ENCODE measurements at regions not wholly inside any gene's neighbourhood (a gene's known extent, or its start where the extent isn't known, plus 50 kb on each side); places are given as distances from the start of the nearest gene placed in this dataset.

- no peak for DNase-seq
Observed at GRCh38 chr4:136829280-136829679, 703.0 kb downstream of the PCDH18 start.

- DNase-seq, result no peak
Observed at GRCh38 chr4:136823020-136823419, 709.3 kb downstream of the PCDH18 start.

DNA sequence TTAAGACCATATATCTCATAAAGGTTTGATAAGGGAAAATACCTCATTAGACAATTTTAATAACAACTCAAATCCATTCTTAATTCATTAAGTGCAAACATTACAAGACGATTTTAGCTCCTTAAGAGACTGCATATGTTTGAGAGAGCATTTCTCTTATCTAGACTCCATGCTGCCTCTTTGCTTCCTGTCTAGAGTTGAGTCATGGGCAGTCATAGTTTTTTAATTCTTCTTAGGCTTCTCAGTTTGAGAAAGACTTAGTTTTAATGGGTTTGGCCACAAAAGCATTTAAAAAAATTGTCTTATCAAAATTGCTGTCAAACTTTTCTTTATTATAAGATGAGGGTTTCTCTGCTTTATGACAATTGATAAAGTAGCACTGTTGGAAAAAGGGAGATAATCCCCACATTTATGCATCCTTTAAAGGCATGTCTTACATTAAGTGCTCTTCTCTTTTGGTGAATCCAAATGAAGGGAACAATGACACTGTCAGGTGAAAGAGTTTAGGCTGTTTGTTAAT lies 713.4 kb downstream of the PCDH18 start:
- DNase-seq, result no peak

DNA sequence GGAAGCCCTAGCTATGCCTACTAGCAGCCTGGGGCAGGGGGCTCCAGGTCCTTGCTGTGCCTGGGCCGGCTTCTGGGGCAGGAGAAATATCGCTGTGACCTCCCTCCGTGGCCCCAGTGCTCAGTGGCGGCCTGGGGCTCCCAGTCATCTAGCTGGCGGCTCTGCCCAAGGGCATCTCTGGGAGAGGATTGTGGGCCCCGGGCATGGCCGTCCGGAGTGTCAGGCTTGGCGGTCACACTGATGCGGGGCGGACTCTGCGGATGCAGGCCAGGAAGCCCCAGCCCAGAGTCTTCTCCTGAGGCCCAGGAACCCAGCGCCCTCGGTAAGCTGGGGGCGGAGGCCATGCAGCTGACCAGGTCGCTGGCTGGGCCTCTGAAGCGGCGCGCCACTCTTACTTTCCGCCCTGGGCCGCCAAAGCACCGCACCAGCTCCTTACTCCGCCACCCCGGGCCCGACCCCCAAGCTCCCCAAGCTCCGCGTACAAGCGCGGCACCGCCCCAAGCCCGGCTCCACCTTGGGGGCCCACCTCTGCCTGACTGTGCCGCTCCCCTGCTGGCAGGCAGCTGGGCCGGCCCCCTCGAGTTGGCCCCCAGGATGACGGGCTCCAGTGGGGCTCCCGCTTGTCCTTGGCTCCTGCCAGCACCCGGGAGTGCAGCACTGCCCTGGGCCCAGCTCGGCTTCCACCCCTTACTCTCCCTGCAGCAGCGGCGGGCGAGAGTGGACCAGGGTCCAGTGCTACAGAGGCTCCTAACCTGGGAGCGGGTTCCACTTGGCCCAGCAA lies 720.0 kb downstream of the PCDH18 start:
- DNase-seq, result no peak

- DNase-seq, result no peak
Observed at GRCh38 chr4:136811496-136812077, 720.7 kb downstream of the PCDH18 start.

DNA sequence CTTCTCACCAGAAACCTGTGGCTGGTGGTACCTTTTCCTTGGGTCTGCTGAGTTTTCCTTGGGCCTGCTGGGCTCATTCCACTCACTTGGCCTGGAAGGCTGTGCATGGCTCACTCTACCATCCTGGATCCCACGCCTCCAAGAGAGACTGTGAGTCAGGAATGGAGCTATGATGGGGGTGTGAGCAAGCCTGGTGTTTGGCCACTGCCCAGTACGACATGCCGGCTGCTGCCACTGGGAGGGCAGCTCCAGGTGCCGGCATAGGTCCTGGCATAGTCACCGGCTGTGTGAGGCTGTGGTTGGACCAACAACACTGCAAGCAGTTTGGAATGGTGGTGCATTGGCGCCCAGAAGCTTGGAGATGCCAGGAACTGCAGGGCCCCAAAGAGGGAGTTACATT lies 721.7 kb downstream of the PCDH18 start:
- no peak for DNase-seq

DNA sequence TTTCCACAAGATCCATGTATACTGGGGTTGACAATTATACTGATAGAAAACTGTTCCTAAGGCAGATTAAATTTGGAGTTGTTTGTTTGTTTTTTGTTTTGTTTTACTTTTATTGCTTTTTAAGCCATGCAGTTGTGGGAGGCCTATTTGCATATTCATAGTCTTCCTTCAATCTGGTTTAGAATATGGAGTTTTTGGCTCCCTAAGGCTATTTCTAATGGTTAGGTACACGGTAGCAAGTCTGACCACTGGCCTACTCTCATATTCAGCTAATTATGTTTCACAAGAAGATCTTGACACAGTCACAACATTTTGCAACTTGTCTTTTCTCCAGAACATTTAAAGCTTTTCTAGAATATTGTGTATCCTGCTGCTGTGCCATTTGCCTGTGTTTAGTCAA lies 725.5 kb downstream of the PCDH18 start:
- DNase-seq, result no peak

DNA sequence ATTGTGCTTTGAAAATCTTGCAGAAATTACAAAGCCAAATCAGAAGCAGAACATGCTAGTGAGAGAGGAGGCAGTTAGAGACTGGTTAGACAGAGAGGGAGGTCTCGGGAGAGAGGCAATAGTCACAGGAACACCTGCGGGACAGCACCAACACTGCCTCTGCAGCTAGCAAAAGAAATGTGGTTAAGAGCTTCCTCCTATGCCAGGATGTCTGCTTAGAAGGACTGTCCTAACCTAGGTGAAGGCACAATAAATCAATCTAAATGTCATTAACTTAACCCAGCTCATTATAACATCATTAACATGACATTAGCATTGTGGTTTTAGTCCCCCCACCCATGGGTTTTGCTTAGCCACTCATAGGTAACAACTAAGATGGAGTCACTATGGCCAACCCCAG lies 726.7 kb downstream of the PCDH18 start:
- DNase-seq, result no peak

DNA sequence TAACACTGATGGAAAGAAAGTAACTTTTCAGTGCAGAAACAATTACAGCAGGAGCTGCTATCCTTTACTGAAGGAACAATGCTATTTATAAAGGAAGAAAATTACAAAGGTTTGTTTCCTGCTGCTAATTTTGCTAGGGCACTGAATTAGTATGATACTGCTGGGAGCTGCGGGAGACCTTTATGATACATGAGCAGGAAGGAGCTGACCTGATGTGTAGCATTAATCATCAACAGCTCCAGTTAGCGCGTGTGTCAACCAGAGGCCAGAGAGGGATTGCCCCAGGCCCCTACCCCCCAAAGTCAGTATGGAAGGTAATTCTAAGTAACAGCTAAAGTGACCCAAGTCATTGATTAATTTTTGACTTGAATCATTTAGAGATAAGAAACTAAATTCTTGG lies 728.9 kb downstream of the PCDH18 start:
- no peak for DNase-seq

- DNase-seq, result no peak
Observed at GRCh38 chr4:136800248-136800647, 732.0 kb downstream of the PCDH18 start.

DNA sequence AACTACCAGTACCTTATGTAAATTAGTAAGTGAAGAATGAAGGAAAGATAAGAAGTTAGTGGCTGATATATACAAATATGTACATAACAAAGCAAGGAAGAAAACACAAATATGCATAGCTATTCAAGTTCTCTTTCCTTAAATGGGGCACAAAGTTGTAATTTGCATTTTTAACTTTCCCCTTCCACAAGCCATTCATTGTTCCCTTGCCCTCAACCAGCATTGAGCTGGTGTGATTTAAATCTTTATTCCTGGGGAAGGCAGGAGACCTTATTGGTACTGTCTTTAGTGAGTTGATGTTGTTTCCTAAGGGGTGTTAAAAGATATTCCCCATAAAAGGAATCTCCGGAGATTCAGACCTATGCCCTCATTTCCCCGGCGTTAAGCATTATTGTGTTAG lies 735.3 kb downstream of the PCDH18 start:
- DNase-seq, result no peak

DNA sequence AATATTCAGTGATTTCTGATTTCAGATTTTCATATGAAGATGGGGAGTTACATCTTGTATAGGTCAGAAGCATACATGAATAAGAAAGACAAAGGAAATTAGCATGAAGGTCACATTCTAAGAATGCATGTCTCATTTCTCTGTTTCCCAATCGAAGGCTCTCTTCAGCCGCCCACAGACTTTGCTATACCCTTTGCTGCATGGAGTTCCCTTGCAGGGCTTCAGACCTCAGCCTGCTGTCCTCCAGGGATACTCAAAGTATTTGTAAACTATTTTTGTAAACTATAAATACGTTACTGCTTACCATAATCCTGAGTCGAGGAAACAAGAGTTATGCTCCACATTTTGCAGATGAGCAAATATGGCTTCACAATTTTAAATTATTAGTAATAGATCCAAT lies 738.4 kb downstream of the PCDH18 start:
- no peak for DNase-seq

GRCh38 chr4:136784326-136784725 lies 748.0 kb downstream of the PCDH18 start:
- DNase-seq, result no peak

DNA sequence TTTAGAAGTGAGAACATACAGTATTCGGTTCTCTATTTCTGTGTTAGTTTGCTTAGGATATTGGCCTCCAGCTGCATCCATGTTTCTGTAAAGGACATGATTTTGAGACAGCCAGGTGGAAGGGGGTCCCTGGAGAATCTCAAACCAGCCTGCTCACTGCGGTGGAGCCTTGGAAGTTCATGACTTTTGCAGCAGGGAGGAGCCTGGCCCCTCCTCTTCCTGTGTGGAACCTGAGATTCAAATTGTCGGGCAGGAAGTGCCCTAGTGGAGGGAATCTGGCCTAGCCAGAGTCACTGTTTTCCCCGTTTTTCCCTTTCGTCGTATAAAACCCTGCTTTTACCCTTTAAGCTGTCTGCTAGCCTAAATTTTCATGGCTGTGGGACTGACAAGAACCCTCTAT lies 762.6 kb downstream of the PCDH18 start:
- DNase-seq, result no peak

DNA sequence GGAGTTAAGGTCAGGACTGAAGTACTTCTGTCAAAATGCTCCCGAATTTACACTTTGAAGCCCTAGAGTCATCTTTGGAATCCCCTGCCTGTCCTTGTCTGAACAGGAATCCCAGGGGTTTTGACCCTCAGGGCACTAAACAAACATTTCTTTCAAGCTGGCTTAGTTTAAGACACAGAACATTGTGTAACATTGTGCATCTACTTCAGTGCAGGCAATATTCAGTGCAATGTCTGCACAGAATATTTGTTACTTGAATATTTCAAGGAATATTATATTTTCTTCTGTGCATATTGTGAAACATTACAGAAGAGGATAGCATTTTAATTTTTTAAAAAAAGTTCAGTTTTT lies 763.4 kb downstream of the PCDH18 start:
- no peak for DNase-seq

DNA sequence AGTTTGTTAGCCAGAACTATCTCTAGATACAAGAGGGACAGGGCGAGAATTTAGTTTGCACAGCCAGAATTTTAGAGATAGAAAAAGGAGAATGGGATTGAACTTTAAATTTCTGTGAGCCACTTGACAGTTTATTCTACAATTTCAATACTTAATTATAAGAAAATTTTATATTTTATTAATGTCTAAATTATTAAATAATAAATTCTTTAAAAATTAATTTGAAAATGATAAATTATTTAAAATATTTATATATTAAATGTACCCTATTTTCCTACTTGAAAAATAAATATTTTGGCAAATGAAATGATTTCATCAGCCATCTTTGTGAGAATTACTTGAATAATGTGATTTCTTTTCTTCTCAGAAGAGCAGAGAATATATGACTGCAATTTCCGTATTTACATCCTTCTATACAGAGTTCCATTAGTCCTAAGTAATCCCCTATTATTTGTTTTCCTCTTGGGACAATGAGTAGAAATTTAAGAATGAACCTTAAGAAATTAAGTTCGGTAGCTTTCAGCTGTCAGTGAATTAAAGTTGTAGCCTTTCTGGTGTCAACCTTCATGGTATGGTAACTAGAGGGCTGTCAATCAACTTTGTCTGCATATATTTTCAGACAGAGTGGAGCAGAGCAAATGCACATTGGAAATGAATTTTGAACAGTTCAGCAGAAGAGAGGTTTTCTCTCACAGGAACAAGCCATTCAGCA lies 763.9 kb downstream of the PCDH18 start:
- DNase-seq, result no peak

DNA sequence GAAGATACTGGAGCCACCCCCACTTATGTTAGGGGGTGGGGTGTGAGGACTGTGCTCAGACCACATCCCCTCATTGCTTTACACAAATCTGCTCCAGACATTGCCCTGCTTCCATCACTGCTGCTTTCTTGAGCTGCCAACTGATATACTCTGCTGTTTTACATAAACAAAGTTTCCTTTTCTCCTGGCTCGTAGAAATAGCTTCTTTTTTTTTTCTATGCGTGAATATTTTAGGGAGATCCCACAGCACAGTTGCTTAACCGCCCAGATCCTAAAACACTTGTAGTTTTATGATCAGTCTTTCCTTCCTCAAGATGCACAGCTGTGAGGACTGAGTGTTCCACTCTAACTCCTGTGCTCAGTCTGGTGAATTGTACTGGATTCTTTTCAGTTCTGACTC lies 768.4 kb downstream of the PCDH18 start:
- DNase-seq, result no peak

GRCh38 chr4:136755531-136755916 lies 776.8 kb downstream of the PCDH18 start:
- DNase-seq, result no peak

- no peak for DNase-seq
Observed at GRCh38 chr4:136754810-136755530, 777.3 kb downstream of the PCDH18 start.

GRCh38 chr4:136751556-136751955 lies 780.7 kb downstream of the PCDH18 start:
- no peak for DNase-seq

DNA sequence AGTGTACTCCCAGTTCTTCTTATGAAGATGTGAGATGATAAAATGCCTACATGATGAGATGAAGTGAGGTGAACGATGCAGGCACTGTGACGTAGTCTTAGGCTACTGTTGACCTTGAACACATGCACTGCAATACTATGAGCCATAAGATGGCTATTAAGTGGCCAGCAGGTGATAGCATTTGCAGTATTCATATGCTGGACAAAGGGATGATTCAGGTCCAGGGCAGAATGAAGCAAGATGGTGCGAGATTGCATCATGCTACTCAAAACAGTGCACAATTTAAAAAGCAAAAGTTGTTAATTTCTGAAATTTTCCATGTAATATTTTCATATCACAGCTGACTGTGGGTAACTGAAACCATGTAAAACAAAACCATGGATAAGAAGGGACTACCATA lies 781.4 kb downstream of the PCDH18 start:
- DNase-seq, result no peak

DNA sequence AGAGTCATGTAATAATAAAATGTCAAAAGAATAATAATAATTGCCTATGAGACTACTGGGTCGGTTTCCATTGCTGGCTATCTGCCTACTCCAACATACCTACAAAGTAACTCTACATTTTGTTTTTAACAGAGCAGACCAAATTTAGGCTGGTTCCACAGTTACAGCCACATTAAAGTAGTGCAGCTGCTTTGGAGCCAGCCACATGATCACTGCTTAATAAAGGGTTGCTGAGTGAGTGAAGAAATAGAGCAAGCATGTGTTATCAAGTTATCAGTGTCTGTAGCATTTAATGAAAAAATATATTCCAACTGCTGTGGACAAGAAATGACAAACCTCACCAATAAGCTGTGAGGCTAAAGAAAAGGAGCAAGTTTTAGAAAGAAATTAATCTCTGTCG lies 782.3 kb downstream of the PCDH18 start:
- no peak for DNase-seq

- no peak for DNase-seq
Observed at GRCh38 chr4:136748773-136749172, 783.5 kb downstream of the PCDH18 start.

- no peak for DNase-seq
Observed at GRCh38 chr4:136748165-136748564, 784.1 kb downstream of the PCDH18 start.
